NB4 (cell line): ENCODE measurements at regions not wholly inside any gene's neighbourhood (a gene's known extent, or its start where the extent isn't known, plus 50 kb on each side); places are given as distances from the start of the nearest gene placed in this dataset.

Source experiments
- POLR2A ChIP-seq: IDR thresholded peaks from 2 replicates; pipeline ENCODE4 v1.6.1; 2011; ENCODE audit warnings: mild to moderate bottlenecking; ENCODE audit not compliant: insufficient read length; ENCODE audit errors: extremely low read depth
- TF ChIP-seq, protein P1 (sequence below): IDR thresholded peaks from one replicate; pipeline ENCODE4 v1.5.1; 2012; ENCODE audit warnings: low read depth, low read length

DNA sequence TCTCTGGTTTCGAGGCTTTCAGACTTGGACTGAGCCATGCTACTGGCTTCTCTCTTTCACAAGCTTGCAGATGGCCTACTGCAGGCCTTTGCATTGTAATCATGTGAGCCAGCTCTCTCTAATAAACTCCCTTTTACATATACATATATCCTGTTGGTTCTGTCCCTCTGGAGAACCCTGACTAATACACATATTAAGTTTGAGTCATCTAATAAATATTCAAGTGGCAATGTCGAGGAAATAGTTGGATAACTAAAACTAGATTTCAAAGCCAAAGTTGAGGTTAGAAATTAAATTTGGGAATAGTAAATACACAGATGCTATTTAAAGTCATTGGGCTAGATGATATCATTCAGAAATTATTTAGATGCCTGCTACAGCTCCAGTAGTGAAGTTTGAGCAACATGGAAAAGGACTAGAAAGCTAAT is 1343.4 kb downstream of the GRIK2 start:
- TF ChIP-seq, protein P1, sequence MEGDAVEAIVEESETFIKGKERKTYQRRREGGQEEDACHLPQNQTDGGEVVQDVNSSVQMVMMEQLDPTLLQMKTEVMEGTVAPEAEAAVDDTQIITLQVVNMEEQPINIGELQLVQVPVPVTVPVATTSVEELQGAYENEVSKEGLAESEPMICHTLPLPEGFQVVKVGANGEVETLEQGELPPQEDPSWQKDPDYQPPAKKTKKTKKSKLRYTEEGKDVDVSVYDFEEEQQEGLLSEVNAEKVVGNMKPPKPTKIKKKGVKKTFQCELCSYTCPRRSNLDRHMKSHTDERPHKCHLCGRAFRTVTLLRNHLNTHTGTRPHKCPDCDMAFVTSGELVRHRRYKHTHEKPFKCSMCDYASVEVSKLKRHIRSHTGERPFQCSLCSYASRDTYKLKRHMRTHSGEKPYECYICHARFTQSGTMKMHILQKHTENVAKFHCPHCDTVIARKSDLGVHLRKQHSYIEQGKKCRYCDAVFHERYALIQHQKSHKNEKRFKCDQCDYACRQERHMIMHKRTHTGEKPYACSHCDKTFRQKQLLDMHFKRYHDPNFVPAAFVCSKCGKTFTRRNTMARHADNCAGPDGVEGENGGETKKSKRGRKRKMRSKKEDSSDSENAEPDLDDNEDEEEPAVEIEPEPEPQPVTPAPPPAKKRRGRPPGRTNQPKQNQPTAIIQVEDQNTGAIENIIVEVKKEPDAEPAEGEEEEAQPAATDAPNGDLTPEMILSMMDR = no peak
- TF ChIP-seq POLR2A = no peak
